Right lung (tissue), 2 donors: ENCODE measurements at regions not wholly inside any gene's neighbourhood (a gene's known extent, or its start where the extent isn't known, plus 50 kb on each side); places are given as distances from the start of the nearest gene placed in this dataset.

Source experiments
- DNase-seq, 2 donors: peaks; one replicate each; pipeline ENCODE4 v3.0.0-alpha.2; 2013

GRCh38 chr12:92554158-92555073, 148.4 kb upstream of the PLEKHG7 start:
- DNase-seq = no peak

DNA sequence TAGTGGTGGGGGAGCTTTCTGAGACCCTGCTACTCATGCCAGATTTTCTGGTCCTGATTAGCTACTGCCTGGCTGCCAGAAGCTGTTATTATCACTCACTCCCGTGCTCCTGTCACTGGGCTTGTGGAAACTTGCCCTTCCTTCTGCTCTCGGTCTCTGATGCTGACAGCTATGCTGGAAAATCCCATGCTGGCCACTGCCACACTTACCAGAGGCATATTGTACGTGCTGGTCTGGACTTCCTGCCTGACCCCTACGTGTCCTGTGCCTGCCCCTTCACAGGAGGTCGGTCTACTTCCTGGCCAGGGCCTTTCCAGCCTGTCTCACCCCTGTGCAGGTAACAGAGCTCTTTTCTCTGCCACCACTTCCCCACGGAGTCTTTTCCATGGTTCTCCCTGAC, 149.4 kb upstream of the PLEKHG7 start:
- peak in 1 of 2 donors; percentile 52 for DNase-seq

DNA sequence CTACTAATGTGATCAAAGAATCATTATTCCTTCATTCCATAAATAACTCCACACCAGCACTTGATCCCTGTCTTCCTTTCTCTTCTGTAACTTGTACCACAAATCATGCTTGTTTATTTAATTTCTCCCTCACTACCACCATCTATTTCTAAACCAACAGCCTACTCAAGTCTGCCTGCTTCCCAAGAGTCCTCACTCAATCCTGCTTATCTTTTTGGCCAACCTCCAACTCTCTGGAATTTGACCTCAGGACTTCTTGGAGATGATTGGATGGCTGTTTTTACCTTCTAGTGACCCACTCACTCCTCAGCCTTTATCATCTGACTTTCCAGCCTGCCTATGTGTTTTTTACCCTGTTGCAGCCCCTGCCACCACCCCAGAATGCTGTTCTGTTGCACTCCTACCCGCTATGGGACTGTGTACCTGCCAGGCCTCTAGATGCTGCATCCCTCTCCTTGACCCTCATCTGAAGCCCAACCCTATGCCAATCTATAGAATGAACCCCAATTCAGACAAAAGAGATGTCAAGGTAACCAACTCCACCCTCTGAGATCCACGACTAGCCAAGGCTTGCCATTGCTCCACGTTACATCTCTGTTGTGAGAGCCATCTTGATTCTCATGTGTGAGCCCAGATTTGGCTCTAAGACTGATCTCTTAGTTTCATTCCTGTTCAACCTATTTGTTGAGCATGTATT, 150.2 kb upstream of the PLEKHG7 start:
- no peak for DNase-seq

- no peak for DNase-seq
These were observed 150.9 kb upstream of the PLEKHG7 start for GRCh38 chr12:92551853-92552397.

GRCh38 chr12:92551210-92551609, 151.6 kb upstream of the PLEKHG7 start:
- DNase-seq = no peak

- no peak for DNase-seq
These were observed 152.1 kb upstream of the PLEKHG7 start for GRCh38 chr12:92550661-92551060.

DNA sequence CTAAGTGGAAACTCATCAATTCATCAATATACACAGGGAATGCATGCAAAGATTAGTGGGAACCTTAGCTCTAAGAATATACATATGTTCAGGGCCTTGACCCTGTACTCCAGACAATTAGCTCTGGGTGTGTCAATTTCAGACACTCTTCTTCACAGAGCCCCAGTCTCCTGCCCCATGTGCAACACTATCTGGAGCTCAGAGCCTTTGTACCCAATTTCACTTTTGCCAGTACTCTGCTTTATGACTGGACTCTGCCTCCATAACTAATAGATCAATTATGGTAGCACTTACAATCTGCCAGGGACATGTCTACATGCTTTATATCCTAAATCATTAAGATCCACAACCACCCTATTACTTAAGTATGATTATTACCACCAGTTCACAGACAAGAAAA, 152.5 kb upstream of the PLEKHG7 start:
- no peak for DNase-seq

- no peak for DNase-seq
These were observed 153.3 kb upstream of the PLEKHG7 start for GRCh38 chr12:92549516-92549915.

DNA sequence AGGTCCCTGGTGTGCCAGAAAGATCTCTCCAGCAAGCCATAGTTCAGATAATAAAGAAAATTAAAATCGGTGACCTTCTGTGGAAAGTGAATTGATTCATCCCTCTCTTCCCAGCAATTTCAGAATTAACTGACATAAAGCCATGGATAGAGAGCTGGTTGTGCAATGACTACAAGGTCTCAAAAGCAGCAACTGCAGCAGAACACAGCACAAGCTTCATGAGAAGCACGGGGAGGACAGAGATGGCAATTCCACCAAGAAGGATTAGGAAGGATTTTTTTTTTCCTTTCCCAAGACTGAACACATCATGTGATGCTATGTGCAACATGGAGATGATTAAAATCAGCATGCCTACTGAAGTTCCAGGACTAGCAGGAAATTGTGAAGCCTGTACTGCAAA, 154.9 kb upstream of the PLEKHG7 start:
- DNase-seq = no peak

DNA sequence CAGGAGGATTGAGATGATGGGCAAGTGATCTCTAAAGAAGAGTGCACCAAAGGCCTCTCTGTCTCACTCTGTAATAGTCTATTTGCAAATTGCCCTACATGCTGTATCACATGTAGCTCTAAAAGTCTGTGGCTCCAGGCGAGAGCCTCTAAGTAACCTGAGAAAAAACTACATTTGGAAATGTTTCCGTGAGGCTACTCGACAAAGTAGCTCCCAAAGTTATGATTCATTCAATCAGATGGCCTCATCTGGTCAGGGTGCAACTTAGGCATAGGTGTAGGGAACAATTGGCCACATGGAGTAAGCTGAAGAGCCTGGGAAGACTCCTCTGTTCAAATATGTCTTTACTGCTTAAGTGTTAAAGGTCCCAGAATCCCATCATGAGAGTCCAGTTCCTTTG, 155.4 kb upstream of the PLEKHG7 start:
- no peak for DNase-seq

DNA sequence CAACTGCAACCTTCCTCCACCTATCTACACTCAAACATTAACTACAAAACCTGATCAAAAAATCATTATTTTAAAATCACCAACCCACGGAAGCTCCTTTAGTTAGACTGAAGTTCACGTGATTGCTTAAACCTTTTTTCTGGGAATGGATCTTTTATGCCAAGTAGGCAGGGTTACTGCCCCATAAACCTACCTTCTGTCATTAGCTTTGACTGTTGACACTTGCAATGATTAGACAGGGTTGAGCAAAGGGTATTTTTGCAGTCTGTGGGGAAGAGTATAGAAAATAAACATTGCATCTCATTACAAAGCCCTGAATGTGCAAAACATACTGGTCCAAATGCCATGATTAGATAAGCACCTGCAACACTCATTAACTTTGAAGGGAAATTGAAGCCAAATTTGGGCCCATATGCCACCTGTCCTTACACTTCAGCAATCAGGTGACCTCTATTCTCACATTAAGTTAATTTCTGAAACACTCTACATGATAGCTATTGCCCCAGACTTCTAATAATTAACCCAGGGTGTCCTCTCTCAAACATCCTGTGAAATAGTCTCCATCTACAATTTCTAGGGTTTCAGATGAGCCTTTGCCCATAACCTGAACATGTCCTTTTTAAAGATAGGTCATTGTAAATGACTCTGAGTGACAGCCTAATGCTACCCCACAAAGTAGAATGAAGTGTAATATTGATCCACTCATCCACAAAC, 156.0 kb upstream of the PLEKHG7 start:
- DNase-seq = no peak

DNA sequence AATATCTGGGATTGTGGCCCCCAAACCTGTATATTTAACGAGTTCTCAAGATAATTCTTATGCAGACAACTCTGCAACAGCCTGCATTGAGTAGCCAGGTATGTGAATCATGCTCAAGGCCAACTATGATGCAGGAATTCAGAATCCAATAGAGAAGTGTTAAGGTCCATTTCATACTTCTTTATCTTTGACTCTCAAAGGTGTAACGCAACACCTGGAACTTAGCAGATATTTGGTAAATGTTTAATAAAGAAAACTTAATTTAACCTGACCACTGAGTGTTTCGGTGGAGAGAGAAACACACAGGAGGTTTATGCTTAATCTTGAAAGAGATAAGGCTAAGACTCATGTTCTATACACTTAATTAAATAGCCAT, 156.5 kb upstream of the PLEKHG7 start:
- DNase-seq = no peak

GRCh38 chr12:92544322-92544721, 158.5 kb upstream of the PLEKHG7 start:
- DNase-seq = no peak

DNA sequence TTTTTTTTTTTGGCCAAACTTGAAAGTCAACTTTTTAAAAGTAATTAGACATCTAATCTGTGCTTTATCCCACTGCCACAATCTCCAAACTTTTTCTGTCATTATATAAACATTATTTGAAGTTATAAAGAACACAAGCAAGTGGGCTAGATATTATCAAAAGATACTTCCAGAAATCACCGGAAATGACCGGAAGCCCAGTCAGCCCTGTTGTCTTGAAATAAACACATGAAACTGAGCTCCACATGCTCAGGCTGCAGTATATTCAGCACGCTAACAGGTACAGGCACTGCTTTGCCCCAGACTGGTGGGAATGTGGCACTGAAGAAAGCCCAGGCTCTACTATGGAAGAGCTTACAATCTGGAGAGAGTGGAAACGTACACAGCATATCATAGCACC, 158.9 kb upstream of the PLEKHG7 start:
- DNase-seq = no peak

DNA sequence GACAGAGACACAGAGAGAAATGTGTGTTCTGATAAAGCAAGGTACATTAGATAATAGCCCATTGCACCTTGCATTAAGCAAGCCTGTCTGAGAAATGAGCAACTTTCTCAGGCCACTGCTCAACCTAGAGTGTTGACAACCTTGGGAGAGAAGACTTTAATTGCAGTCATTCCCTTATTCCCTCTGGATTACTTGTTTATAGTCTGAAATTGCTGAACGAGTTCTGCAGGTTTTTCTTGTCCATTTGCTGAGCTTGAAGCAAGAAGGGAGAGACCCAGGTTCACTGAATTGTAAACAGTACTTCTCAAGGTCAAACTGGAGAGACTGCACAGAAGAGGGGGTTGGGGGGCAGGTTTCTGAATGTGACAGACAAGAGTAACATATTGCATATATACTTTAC, 159.4 kb upstream of the PLEKHG7 start:
- DNase-seq = peak; percentile 66 to 70

GRCh38 chr12:92541731-92542130, 161.1 kb upstream of the PLEKHG7 start:
- DNase-seq = no peak

GRCh38 chr12:92540782-92541423, 161.9 kb upstream of the PLEKHG7 start:
- no peak for DNase-seq

- DNase-seq = no peak
These were observed 162.6 kb upstream of the PLEKHG7 start for GRCh38 chr12:92539976-92540781.

- DNase-seq = no peak
These were observed 163.6 kb upstream of the PLEKHG7 start for GRCh38 chr12:92539110-92539749.

DNA sequence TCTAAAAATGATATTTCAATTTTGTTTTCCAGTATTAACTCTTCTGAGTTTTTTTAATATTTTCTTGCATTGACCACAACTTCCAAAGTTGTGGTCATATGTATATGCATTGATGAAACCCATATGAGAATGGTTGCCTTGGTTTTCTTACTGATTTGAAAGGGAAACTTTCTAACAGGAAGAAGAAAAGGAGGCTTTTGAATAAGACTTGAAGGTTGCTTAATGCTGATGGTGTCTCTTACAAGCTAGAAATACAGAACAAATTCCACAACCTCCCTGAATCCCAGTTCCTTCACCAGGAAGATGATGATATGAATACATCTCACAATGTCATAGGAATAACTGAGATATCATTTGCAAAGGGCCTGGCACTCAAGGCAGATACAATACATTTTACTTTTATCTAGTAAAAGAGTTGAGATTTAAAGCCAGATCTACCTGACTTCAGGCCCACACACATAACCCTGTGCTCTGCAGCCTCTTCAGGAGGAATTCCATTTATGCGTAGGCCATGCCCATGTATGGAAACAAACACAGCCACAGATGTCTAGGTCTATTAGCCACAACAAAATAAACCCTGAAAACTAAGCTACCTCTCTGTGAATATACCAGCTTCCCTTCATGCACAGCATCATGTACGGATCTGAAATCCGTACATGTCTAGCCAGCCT, 165.4 kb upstream of the PLEKHG7 start:
- no peak for DNase-seq
